H9 (cell line): ENCODE measurements at regions not wholly inside any gene's neighbourhood (a gene's known extent, or its start where the extent isn't known, plus 50 kb on each side); places are given as distances from the start of the nearest gene placed in this dataset.

Source experiments
- DNase-seq: peaks from one replicate; pipeline ENCODE4 v3.0.0-alpha.2; 2017
- H2AFZ ChIP-seq: one replicate; pipeline ENCODE4 v1.6.1; 2013; ENCODE audit warnings: mild to moderate bottlenecking, low read length, control low read depth, moderate library complexity
- H2AK5ac ChIP-seq: 2 replicates; pipeline ENCODE4 v1.6.1; 2013; ENCODE audit warnings: low read length, control low read depth, mixed read lengths; ENCODE audit not compliant: insufficient read length
- H2BK120ac ChIP-seq: one replicate; pipeline ENCODE4 v1.6.1; 2013; ENCODE audit warnings: low read depth, mild to moderate bottlenecking, low read length, control low read depth, inconsistent platforms; ENCODE audit not compliant: poor library complexity, severe bottlenecking
- H2BK12ac ChIP-seq: 2 replicates; pipeline ENCODE4 v1.6.1; 2013; ENCODE audit warnings: low read length, control low read depth, mixed read lengths, low read depth; ENCODE audit not compliant: insufficient read length
- H2BK15ac ChIP-seq: 2 replicates; pipeline ENCODE4 v1.6.1; 2013; ENCODE audit warnings: low read depth, low read length, control low read depth
- H2BK20ac ChIP-seq: one replicate; pipeline ENCODE4 v1.6.1; 2013; ENCODE audit warnings: low read depth, mild to moderate bottlenecking, low read length, control low read depth, inconsistent platforms; ENCODE audit not compliant: poor library complexity, severe bottlenecking
- H2BK5ac ChIP-seq: 2 replicates; pipeline ENCODE4 v1.6.1; 2013; ENCODE audit warnings: low read length, control low read depth, mixed read lengths; ENCODE audit not compliant: insufficient read length
- H3K14ac ChIP-seq: 2 replicates; pipeline ENCODE4 v1.6.1; 2013; ENCODE audit warnings: low read length, control low read depth; ENCODE audit not compliant: insufficient read depth
- H3K18ac ChIP-seq: 2 replicates; pipeline ENCODE4 v1.6.1; 2013; ENCODE audit warnings: low read depth, mild to moderate bottlenecking, mixed read lengths, low read length, control low read depth; ENCODE audit not compliant: insufficient read length
- H3K23ac ChIP-seq: 2 replicates; pipeline ENCODE4 v1.6.1; 2013; ENCODE audit warnings: low read length, control low read depth, mixed read lengths, low read depth; ENCODE audit not compliant: insufficient read length
- H3K23me2 ChIP-seq: 2 replicates; pipeline ENCODE4 v1.6.1; 2013; ENCODE audit warnings: low read depth, mild to moderate bottlenecking, mixed read lengths, low read length, control low read depth; ENCODE audit not compliant: insufficient read length, poor library complexity, severe bottlenecking
- H3K27ac ChIP-seq: 2 replicates; pipeline ENCODE4 v1.5.1; 2013; ENCODE audit warnings: low read length, control low read depth, mixed read lengths, low read depth; ENCODE audit not compliant: insufficient read length
- H3K27me3 ChIP-seq: 2 replicates; pipeline ENCODE4 v1.6.1; 2013; ENCODE audit warnings: low read length, control low read depth, inconsistent platforms; ENCODE audit not compliant: insufficient read depth
- H3K4ac ChIP-seq: 2 replicates; pipeline ENCODE4 v1.6.1; 2013; ENCODE audit warnings: low read depth, mild to moderate bottlenecking, control low read depth, inconsistent platforms, low read length, moderate library complexity
- H3K4me1 ChIP-seq: 2 replicates; pipeline ENCODE4 v1.6.1; 2013; ENCODE audit warnings: low read length, control low read depth, inconsistent platforms; ENCODE audit not compliant: insufficient read depth
- H3K4me2 ChIP-seq: 2 replicates; pipeline ENCODE4 v1.6.1; 2013; ENCODE audit warnings: low read length, control low read depth, mixed read lengths; ENCODE audit not compliant: insufficient read length, insufficient read depth
- H3K56ac ChIP-seq: 2 replicates; pipeline ENCODE4 v1.6.1; 2013; ENCODE audit warnings: low read depth, mild to moderate bottlenecking, mixed read lengths, low read length, control low read depth; ENCODE audit not compliant: insufficient read length
- H3K79me1 ChIP-seq: 2 replicates; pipeline ENCODE4 v1.6.1; 2013; ENCODE audit warnings: low read depth, mild to moderate bottlenecking, moderate library complexity, low read length, control low read depth, inconsistent platforms; ENCODE audit not compliant: insufficient read depth, poor library complexity, severe bottlenecking
- H3K79me2 ChIP-seq: 2 replicates; pipeline ENCODE4 v1.6.1; 2013; ENCODE audit warnings: low read length, control low read depth, inconsistent platforms; ENCODE audit not compliant: insufficient read depth
- H3K9ac ChIP-seq: 2 replicates; pipeline ENCODE4 v1.6.1; 2013; ENCODE audit warnings: low read length, control low read depth, mixed read lengths; ENCODE audit not compliant: insufficient read length; ENCODE audit errors: extremely low read depth
- H3K9me3 ChIP-seq: one replicate; pipeline ENCODE4 v1.6.1; 2013; ENCODE audit warnings: low read depth, low read length, inconsistent platforms; ENCODE audit not compliant: control insufficient read depth
- H3T11ph ChIP-seq: one replicate; pipeline ENCODE4 v1.6.1; 2013; ENCODE audit warnings: mild to moderate bottlenecking, low read length, control low read depth, inconsistent platforms
- H4K20me1 ChIP-seq: one replicate; pipeline ENCODE4 v1.6.1; 2013; ENCODE audit not compliant: control insufficient read depth, insufficient read length, insufficient read depth
- H4K5ac ChIP-seq: 2 replicates; pipeline ENCODE4 v1.6.1; 2013; ENCODE audit warnings: low read depth, mild to moderate bottlenecking, mixed read lengths, low read length, control low read depth; ENCODE audit not compliant: insufficient read length
- H4K8ac ChIP-seq: replicated peaks from 2 replicates; pipeline ENCODE4 v1.6.1; 2013; ENCODE audit warnings: low read length, control low read depth, mixed read lengths, low read depth; ENCODE audit not compliant: insufficient read length
- H4K91ac ChIP-seq: 2 replicates; pipeline ENCODE4 v1.6.1; 2013; ENCODE audit warnings: low read depth, mild to moderate bottlenecking, moderate library complexity, mixed read lengths, low read length, control low read depth; ENCODE audit not compliant: insufficient read length
- H3K27ac Mint-ChIP-seq, 3 experiments: 2 replicates in 2 of 3; 3 replicates in 1 of 3; pipeline ENCODE4 v1.8.0; 2020 to 2021; ENCODE audit warnings: mixed read lengths in 3 of 3, mild to moderate bottlenecking in 1 of 3, moderate library complexity in 1 of 3
- H3K27me3 Mint-ChIP-seq: 2 replicates; pipeline ENCODE4 v1.8.0; 2021; ENCODE audit warnings: low read depth, mild to moderate bottlenecking, moderate library complexity, mixed read lengths
- H3K36me3 Mint-ChIP-seq, 3 experiments: 2 replicates in 2 of 3; 3 replicates in 1 of 3; pipeline ENCODE4 v1.8.0; 2020 to 2021; ENCODE audit warnings: low read depth in 3 of 3, mixed read lengths in 3 of 3; ENCODE audit not compliant: insufficient read depth in 1 of 3
- H3K4me1 Mint-ChIP-seq, 2 experiments: 2 replicates each; pipeline ENCODE4 v1.8.0; 2020; ENCODE audit warnings: mixed read lengths in 2 of 2
- H3K4me3 Mint-ChIP-seq, 2 experiments: 2 replicates in 1 of 2; 3 replicates in 1 of 2; pipeline ENCODE4 v1.8.0; 2020 to 2021; ENCODE audit warnings: mild to moderate bottlenecking in 2 of 2, mixed read lengths in 2 of 2, moderate library complexity in 1 of 2
- H3K9me3 Mint-ChIP-seq, 2 experiments: 2 replicates in 1 of 2; 3 replicates in 1 of 2; pipeline ENCODE4 v1.8.0; 2020; ENCODE audit warnings: mild to moderate bottlenecking in 2 of 2, mixed read lengths in 2 of 2, moderate library complexity in 1 of 2
- WGBS: extraction: QIAGEN DNeasy Blood & Tissue Kit; methylation state at CpG from one replicate; pipeline ENCODE4 v1.1.7; 2013; ENCODE audit warnings: missing lambda C conversion rate, low lambda C conversion rate, mixed read lengths; ENCODE audit not compliant: insufficient read length; ENCODE audit errors: extremely low coverage; 5-methylcytosine and 5-hydroxymethylcytosine counted together
- TF ChIP-seq, protein P1 (sequence below): fragments of 200-600 bp; sonication (generic); conservative IDR thresholded peaks from 3 replicates; pipeline ENCODE4 v1.8.0; 2021; ENCODE audit warnings: antibody characterized with exemption, mild to moderate bottlenecking

DNA sequence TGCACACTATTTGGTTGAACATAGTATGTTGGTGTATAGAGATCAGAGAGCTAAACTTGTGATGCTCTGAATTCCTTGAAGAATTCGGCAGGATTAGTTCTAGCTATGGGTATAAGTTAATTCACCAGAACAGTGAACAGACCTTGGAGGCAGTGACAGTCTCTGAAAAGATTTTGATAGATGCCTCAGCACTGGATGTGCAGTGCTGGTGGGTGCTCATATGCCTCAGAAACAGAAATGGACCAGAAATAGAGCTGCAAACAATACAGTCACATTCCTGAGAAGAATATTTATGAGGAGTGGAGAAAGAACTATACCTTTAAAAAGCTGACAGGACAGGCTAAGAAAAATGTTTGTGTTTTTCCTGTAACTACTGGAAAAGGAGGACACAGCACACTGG, 747.7 kb downstream of the KCTD16 start:
- no peak overlapping the region for H3K4me2 ChIP-seq
- TF ChIP-seq, protein P1, sequence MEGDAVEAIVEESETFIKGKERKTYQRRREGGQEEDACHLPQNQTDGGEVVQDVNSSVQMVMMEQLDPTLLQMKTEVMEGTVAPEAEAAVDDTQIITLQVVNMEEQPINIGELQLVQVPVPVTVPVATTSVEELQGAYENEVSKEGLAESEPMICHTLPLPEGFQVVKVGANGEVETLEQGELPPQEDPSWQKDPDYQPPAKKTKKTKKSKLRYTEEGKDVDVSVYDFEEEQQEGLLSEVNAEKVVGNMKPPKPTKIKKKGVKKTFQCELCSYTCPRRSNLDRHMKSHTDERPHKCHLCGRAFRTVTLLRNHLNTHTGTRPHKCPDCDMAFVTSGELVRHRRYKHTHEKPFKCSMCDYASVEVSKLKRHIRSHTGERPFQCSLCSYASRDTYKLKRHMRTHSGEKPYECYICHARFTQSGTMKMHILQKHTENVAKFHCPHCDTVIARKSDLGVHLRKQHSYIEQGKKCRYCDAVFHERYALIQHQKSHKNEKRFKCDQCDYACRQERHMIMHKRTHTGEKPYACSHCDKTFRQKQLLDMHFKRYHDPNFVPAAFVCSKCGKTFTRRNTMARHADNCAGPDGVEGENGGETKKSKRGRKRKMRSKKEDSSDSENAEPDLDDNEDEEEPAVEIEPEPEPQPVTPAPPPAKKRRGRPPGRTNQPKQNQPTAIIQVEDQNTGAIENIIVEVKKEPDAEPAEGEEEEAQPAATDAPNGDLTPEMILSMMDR, result no peak
- H3K23me2 ChIP-seq, result no peaks in the 10 kb centered on the region
- no peaks in the 10 kb centered on the region for H3K79me1 ChIP-seq
- no peak overlapping the region for H2AK5ac ChIP-seq
- Mint-ChIP-seq H3K4me1 (no peaks in the 10 kb centered on the region), H3K4me3 (no peak overlapping the region), H3K27ac (no peak overlapping the region), H3K27me3 (no peaks in the 10 kb centered on the region), H3K9me3 (no peaks in the 10 kb centered on the region), H3K36me3 (no peaks in the 10 kb centered on the region)
- H4K8ac ChIP-seq, result no peak overlapping the region
- DNase-seq, result no peak
- H3K56ac ChIP-seq, result no peak overlapping the region
- no peak overlapping the region for H3K4ac ChIP-seq
- no peaks in the 10 kb centered on the region for H3K4me1 ChIP-seq
- WGBS, result no CpG with 5 or more reads among the region's 1 CpG
- H2BK20ac ChIP-seq, result no peak overlapping the region
- no peaks in the 10 kb centered on the region for H3K79me2 ChIP-seq
- H4K5ac ChIP-seq, result no peak overlapping the region
- no peak overlapping the region for H2AFZ ChIP-seq
- no peaks in the 10 kb centered on the region for H3K27me3 ChIP-seq
- H3K18ac ChIP-seq, result no peak overlapping the region
- no peaks in the 10 kb centered on the region for H4K20me1 ChIP-seq
- no peak overlapping the region for H3K23ac ChIP-seq
- no peak overlapping the region for H3T11ph ChIP-seq
- H4K91ac ChIP-seq, result no peak overlapping the region
- H3K9me3 ChIP-seq, result no peaks in the 10 kb centered on the region
- no peak overlapping the region for H3K27ac ChIP-seq
- no peak overlapping the region for H2BK5ac ChIP-seq
- H2BK120ac ChIP-seq, result no peak overlapping the region
- no peak overlapping the region for H3K14ac ChIP-seq
- no peak overlapping the region for H2BK15ac ChIP-seq
- H2BK12ac ChIP-seq, result no peak overlapping the region
- no peak overlapping the region for H3K9ac ChIP-seq
